Erythroblast (primary cell): ENCODE measurements at regions not wholly inside any gene's neighbourhood (a gene's known extent, or its start where the extent isn't known, plus 50 kb on each side); places are given as distances from the start of the nearest gene placed in this dataset.
"Not testable (repeated sequence)": the region's sequence is repeated elsewhere in the genome, so short reads cannot be mapped to it uniquely, and the experiment has no call there.

Experiments
- GATA1 ChIP-seq: IDR thresholded peaks from 2 replicates; pipeline ENCODE4 v1.6.1; 2011; ENCODE audit warnings: low read depth, mild to moderate bottlenecking, control low read depth, low read length, moderate library complexity
- POLR2A ChIP-seq: IDR thresholded peaks from 2 replicates; pipeline ENCODE4 v1.6.1; 2011; ENCODE audit warnings: mild to moderate bottlenecking, low read length

DNA sequence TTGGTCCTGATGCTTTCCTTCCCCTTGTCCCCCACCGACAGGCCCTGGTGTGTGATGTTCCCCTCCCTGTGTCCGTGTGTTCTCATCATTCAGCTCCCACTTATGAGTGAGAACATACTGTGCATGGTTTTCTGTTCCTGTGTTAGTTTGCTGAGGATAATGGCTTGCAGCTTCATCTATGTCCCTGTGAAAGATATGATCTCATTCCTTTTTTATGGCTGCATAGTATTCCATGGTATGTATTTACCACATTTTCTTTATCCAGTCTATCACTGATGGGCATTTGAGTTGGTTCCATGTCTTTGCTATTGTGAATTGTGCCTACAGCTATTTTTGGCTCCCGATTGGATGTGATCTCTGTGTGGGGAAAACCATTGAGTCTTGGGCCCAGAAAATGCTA, 501.3 kb downstream of the TYW1 start:
- TF ChIP-seq POLR2A, GATA1: not testable (repeated sequence)
